Thyroid gland (tissue), 4 donors: ENCODE measurements at regions not wholly inside any gene's neighbourhood (a gene's known extent, or its start where the extent isn't known, plus 50 kb on each side); places are given as distances from the start of the nearest gene placed in this dataset.

Experiments used
- DNase-seq, 2 donors: peaks; one replicate each; pipeline ENCODE4 v3.0.0-alpha.2; 2019
- H3K27ac ChIP-seq, 3 donors: fragments of 200-600 bp; sonication (generic); 1 replicate in 2 of 3; 2 replicates in 1 of 3; pipeline ENCODE4 v1.5.1; 2016 to 2019; ENCODE audit warnings: mild to moderate bottlenecking in 1 of 3, moderate library complexity in 1 of 3
- H3K27me3 ChIP-seq: fragments of 200-600 bp; sonication (generic); one replicate; pipeline ENCODE4 v1.5.1; 2019
- H3K36me3 ChIP-seq, 2 donors: fragments of 200-600 bp; sonication (generic); one replicate each; pipeline ENCODE4 v1.5.1; 2016 to 2019
- H3K4me1 ChIP-seq, 2 donors: fragments of 200-600 bp; sonication (generic); one replicate each; pipeline ENCODE4 v1.5.1; 2017 to 2019
- H3K4me3 ChIP-seq, 3 donors: fragments of 200-600 bp; sonication (generic); replicated peaks in 1 of 3; 1 replicate in 2 of 3; 2 replicates in 1 of 3; pipeline ENCODE4 v1.5.1; 2016; ENCODE audit warnings: mild to moderate bottlenecking in 1 of 3
- H3K9me3 ChIP-seq: fragments of 200-600 bp; sonication (generic); one replicate; pipeline ENCODE4 v1.5.1; 2017
- CTCF ChIP-seq, 6 experiments: fragments of 200-600 bp in 3 of 6; fragments of 450-650 bp in 3 of 6; sonication (generic) in 3 of 6; IDR thresholded peaks; one replicate each; pipeline ENCODE4 v1.5.1; 2016 to 2019; ENCODE audit warnings: antibody characterized with exemption in 6 of 6, mild to moderate bottlenecking in 2 of 6, inconsistent platforms in 1 of 6, moderate library complexity in 1 of 6
- POLR2A ChIP-seq, 2 donors: fragments of 450-650 bp; IDR thresholded peaks; one replicate each; pipeline ENCODE4 v1.6.1; 2017; ENCODE audit warnings: antibody characterized with exemption in 2 of 2, mild to moderate bottlenecking in 2 of 2, moderate library complexity in 1 of 2
- WGBS, 2 donors: methylation state at CpG; one replicate each; pipeline ENCODE4 v1.1.5; 2017; 5-methylcytosine and 5-hydroxymethylcytosine counted together
- intact Hi-C: fragments of 100-400 bp; cut with DNase I; formaldehyde crosslinking; loops from one replicate; pipeline ENCODE4 v1.15.1; 2023

GRCh38 chr10:3631291-3631690, 153.7 kb downstream of the KLF6 start:
- 96 to 100% methylated on average over 2 of the region's 2 CpGs for WGBS, 2 donors
- no peaks in the 10 kb centered on the region for H3K4me1 ChIP-seq
- DNase-seq: no peak
- H3K4me3 ChIP-seq: no peak overlapping the region
- H3K27me3 ChIP-seq: no peaks in the 10 kb centered on the region
- intact Hi-C loops: no loop called here
- H3K27ac ChIP-seq: no peak overlapping the region
- H3K9me3 ChIP-seq: no peaks in the 10 kb centered on the region
- no peaks in the 10 kb centered on the region for H3K36me3 ChIP-seq
- no peak for TF ChIP-seq CTCF (IDR thresholded peaks at IDR 0.05)
- TF ChIP-seq POLR2A (IDR thresholded peaks at IDR 0.05): no peak

GRCh38 chr10:3625959-3626751, 158.9 kb downstream of the KLF6 start:
- DNase-seq: no peak
- WGBS, 2 donors: 68 to 73% methylated on average over 11 of the region's 11 CpGs
- no peaks in the 10 kb centered on the region for H3K9me3 ChIP-seq
- no peaks in the 10 kb centered on the region for H3K36me3 ChIP-seq
- no peak overlapping the region for H3K27ac ChIP-seq
- intact Hi-C loops: no loop called here
- TF ChIP-seq POLR2A (IDR thresholded peaks at IDR 0.05): no peak
- no peak for TF ChIP-seq CTCF (IDR thresholded peaks at IDR 0.05)
- H3K4me1 ChIP-seq: no peaks in the 10 kb centered on the region
- H3K27me3 ChIP-seq: no peaks in the 10 kb centered on the region
- H3K4me3 ChIP-seq: no peak overlapping the region

GRCh38 chr10:3624367-3624766, 160.6 kb downstream of the KLF6 start:
- Histone ChIP-seq H3K27me3 (no peaks in the 10 kb centered on the region), H3K27ac (no peak overlapping the region), H3K4me3 (no peak overlapping the region), H3K9me3 (no peaks in the 10 kb centered on the region), H3K4me1 (no peaks in the 10 kb centered on the region), H3K36me3 (no peaks in the 10 kb centered on the region)
- no peak for DNase-seq
- 82 to 88% methylated on average over 8 of the region's 8 CpGs for WGBS, 2 donors
- TF ChIP-seq POLR2A (IDR thresholded peaks at IDR 0.05): no peak
- TF ChIP-seq CTCF (IDR thresholded peaks at IDR 0.05): no peak
- intact Hi-C loops: no loop called here

- Histone ChIP-seq H3K27ac (no peak overlapping the region), H3K4me3 (no peak overlapping the region), H3K27me3 (no peaks in the 10 kb centered on the region), H3K9me3 (no peaks in the 10 kb centered on the region), H3K36me3 (no peaks in the 10 kb centered on the region), H3K4me1 (no peaks in the 10 kb centered on the region)
- intact Hi-C loops: no loop called here
- TF ChIP-seq POLR2A (IDR thresholded peaks at IDR 0.05) (no peak), CTCF (IDR thresholded peaks at IDR 0.05) (no peak)
- no peak for DNase-seq
- 75 to 76% methylated on average over 7 of the region's 7 CpGs for WGBS, 2 donors
These were observed 161.3 kb downstream of the KLF6 start for GRCh38 chr10:3623746-3624145.

GRCh38 chr10:3622845-3623621, 162.0 kb downstream of the KLF6 start:
- TF ChIP-seq POLR2A (IDR thresholded peaks at IDR 0.05) (no peak), CTCF (IDR thresholded peaks at IDR 0.05) (no peak)
- no peak for DNase-seq
- Histone ChIP-seq H3K4me1 (no peaks in the 10 kb centered on the region), H3K27ac (no peak overlapping the region), H3K36me3 (no peaks in the 10 kb centered on the region), H3K9me3 (no peaks in the 10 kb centered on the region), H3K4me3 (no peak overlapping the region), H3K27me3 (no peaks in the 10 kb centered on the region)
- intact Hi-C loops: no loop called here
- 78 to 84% methylated on average over 3 of the region's 3 CpGs for WGBS, 2 donors
